ENCODE measurements at regions not wholly inside any gene's neighbourhood (a gene's known extent, or its start where the extent isn't known, plus 50 kb on each side); places are given as distances from the start of the nearest gene placed in this dataset.
A peak's percentile ranks its signal among the peaks of the same experiment; 100 is the strongest.

DNA sequence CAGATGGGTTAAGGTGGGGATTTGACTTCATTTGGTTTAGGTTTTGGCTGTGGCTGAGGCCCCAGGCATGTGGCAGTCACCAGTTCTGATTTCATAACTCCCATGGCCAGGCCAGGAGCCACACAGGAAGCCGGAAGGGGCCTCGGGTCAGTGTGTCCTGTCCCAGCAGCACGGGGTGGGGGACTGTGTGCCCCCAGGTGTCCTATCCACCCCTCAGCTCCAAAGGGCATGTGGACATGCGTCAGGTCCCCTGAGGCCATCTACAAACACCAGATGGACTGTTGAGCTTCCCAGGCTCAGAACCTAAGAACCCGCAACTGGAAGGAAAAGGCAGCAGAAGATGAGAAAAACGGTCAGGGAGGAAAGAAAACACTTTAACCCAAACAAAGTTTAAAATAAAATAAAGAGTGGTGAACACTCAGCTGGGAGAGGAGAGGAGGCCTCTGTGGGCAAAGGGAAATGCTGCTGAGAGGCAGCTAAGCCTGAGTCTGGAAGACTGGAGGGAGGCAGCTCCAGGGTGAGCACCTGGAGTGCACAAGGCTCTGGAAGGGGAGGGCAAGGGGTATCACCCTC, 260.8 kb downstream of the AUH start:
- WGBS, 5 donors: 47 to 65% (median 63%) methylated on average over 6 of the region's 6 CpGs
- TF ChIP-seq, protein P1, sequence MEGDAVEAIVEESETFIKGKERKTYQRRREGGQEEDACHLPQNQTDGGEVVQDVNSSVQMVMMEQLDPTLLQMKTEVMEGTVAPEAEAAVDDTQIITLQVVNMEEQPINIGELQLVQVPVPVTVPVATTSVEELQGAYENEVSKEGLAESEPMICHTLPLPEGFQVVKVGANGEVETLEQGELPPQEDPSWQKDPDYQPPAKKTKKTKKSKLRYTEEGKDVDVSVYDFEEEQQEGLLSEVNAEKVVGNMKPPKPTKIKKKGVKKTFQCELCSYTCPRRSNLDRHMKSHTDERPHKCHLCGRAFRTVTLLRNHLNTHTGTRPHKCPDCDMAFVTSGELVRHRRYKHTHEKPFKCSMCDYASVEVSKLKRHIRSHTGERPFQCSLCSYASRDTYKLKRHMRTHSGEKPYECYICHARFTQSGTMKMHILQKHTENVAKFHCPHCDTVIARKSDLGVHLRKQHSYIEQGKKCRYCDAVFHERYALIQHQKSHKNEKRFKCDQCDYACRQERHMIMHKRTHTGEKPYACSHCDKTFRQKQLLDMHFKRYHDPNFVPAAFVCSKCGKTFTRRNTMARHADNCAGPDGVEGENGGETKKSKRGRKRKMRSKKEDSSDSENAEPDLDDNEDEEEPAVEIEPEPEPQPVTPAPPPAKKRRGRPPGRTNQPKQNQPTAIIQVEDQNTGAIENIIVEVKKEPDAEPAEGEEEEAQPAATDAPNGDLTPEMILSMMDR (IDR thresholded peaks at IDR 0.05 in 8 of 11, conservative IDR thresholded peaks at IDR 0.05 in 3 of 11): no peak
- TF ChIP-seq POLR2A (IDR thresholded peaks at IDR 0.05): no peak
- TF ChIP-seq POLR2AphosphoS5 (IDR thresholded peaks at IDR 0.05): no peak
- intact Hi-C loops (cut with DNase I; ENCODE audit: low total_unique reads): no loop called here
- no peaks in the 10 kb centered on the region for H3K36me3 ChIP-seq
- H3K4me1 ChIP-seq: peaks cover 9 to 39% (median 25%) of the 10 kb centered on the region in 6 donors
- H3K9me3 ChIP-seq: no peaks in the 10 kb centered on the region
- H3K4me3 ChIP-seq: no peak overlapping the region
- peaks cover 0 to 8% (median 0%) of the 10 kb centered on the region in 7 donors for H3K27me3 ChIP-seq (replicated peaks in 1 of 7)
- no peak overlapping the region for H3K27ac ChIP-seq
- no peak for DNase-seq

DNA sequence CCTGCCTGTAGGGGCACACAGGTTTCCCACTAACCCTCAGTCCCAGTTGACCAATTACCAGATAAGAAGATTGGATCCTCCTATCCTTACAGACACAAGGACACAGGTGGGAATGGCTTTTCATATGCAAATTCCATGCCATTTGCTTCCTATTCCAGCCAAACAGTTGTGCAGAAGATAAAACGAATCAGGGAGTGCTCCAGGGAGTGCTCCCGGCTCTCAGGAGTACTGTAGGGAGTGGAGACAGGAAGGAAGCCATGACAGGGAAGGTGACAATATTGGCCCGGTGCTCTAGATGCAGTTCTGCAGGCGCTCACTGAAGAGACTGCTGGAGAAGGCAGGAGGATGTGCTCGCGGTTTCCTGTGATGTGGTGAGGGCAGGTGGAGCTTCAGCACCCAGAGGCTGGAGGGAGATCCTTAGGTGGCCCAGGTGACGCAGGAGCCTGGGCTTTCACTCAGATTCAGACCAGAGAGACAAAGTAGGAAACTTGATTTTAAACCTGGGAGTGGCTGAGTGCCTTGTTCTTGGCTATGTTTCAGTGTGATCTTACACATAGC, 260.0 kb downstream of the AUH start:
- Histone ChIP-seq H3K36me3 (no peaks in the 10 kb centered on the region), H3K27ac (no peak overlapping the region), H3K9me3 (no peaks in the 10 kb centered on the region), H3K4me1 (peaks cover 9 to 39% (median 25%) of the 10 kb centered on the region in 6 donors), H3K27me3 (replicated peaks in 1 of 7) (peaks cover 0 to 8% (median 0%) of the 10 kb centered on the region in 7 donors), H3K4me3 (no peak overlapping the region)
- TF ChIP-seq POLR2A (IDR thresholded peaks at IDR 0.05) (no peak), POLR2AphosphoS5 (IDR thresholded peaks at IDR 0.05) (peak in 2 of 3 donors; percentile 64 to 69)
- TF ChIP-seq, protein P1 (IDR thresholded peaks at IDR 0.05 in 8 of 11, conservative IDR thresholded peaks at IDR 0.05 in 3 of 11): no peak
- peak; percentile 86 for DNase-seq
- 28 to 41% (median 35%) methylated on average over 7 of the region's 7 CpGs for WGBS, 5 donors
- intact Hi-C loops (cut with DNase I; ENCODE audit: low total_unique reads): no loop called here

DNA sequence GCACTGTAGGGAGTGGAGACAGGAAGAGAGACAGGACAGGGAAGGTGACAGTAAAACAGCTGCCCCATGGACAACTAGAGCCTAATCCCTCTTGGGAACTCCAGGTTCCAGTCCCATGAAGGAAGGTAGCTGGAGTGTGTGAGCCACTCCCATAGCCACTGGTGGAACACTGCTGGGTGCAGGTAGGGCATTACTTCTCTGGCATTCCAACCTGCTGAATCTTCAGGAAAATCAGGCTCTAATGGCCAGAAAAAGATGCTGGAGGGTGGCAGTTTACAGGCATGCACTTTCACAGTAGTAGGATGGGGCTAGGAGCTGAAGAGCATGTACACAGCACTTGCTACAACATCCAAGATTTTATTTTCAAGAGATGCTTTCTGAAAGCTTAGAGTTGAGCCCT, 259.4 kb downstream of the AUH start:
- TF ChIP-seq POLR2AphosphoS5 (IDR thresholded peaks at IDR 0.05) (no peak), POLR2A (IDR thresholded peaks at IDR 0.05) (no peak)
- TF ChIP-seq, protein P1 (IDR thresholded peaks at IDR 0.05 in 8 of 11, conservative IDR thresholded peaks at IDR 0.05 in 3 of 11): no peak
- intact Hi-C loops (cut with DNase I; ENCODE audit: low total_unique reads): no loop called here

DNA sequence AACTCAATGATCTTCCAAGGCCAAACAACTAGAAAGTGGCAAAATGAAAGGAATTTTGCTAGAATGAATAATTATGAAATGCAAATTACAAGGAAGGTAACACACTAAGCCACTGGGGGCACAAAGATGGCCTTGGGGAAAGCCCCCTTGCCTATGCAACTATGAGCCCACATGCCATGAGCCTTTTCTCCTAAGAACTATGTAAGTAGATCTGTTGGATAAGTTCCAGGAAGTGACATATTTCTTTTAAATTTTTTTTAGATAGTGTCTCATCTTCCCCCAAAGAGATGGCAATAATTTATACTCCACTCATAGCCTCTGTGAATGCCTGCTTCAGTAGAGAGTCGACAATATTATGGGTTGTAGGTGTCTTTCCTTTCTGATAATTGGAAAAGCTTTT, 257.8 kb downstream of the AUH start:
- Histone ChIP-seq H3K9me3 (no peaks in the 10 kb centered on the region), H3K36me3 (no peaks in the 10 kb centered on the region), H3K27me3 (replicated peaks in 1 of 7) (peaks cover 0 to 4% (median 0%) of the 10 kb centered on the region in 7 donors), H3K4me1 (peaks cover 9 to 36% (median 25%) of the 10 kb centered on the region in 6 donors), H3K27ac (no peak overlapping the region), H3K4me3 (no peak overlapping the region)
- no peak for DNase-seq
- WGBS, 5 donors: 78 to 96% (median 88%) methylated on average over 1 of the region's 1 CpG
- TF ChIP-seq POLR2A (IDR thresholded peaks at IDR 0.05) (no peak), POLR2AphosphoS5 (IDR thresholded peaks at IDR 0.05) (no peak)
- TF ChIP-seq, protein P1 (IDR thresholded peaks at IDR 0.05 in 8 of 11, conservative IDR thresholded peaks at IDR 0.05 in 3 of 11): no peak
- intact Hi-C loops (cut with DNase I; ENCODE audit: low total_unique reads): no loop called here

More for the DNA sequence above, 259.4 kb downstream of the AUH start:
- H3K9me3 ChIP-seq: no peaks in the 10 kb centered on the region
- peaks cover 9 to 39% (median 25%) of the 10 kb centered on the region in 6 donors for H3K4me1 ChIP-seq
- H3K27me3 ChIP-seq (replicated peaks in 1 of 7): peaks cover 0 to 8% (median 0%) of the 10 kb centered on the region in 7 donors
- H3K36me3 ChIP-seq: no peaks in the 10 kb centered on the region
- H3K4me3 ChIP-seq: no peak overlapping the region
- H3K27ac ChIP-seq: no peak overlapping the region
- DNase-seq: no peak
